SH-SY5Y (cell line): ENCODE measurements at regions not wholly inside any gene's neighbourhood (a gene's known extent, or its start where the extent isn't known, plus 50 kb on each side); places are given as distances from the start of the nearest gene placed in this dataset.

Experiments used
- GATA2 ChIP-seq: IDR thresholded peaks from 2 replicates; pipeline ENCODE4 v1.6.1; 2011; ENCODE audit warnings: mild to moderate bottlenecking, low read depth, low read length
- GATA3 ChIP-seq: IDR thresholded peaks from 2 replicates; pipeline ENCODE4 v1.6.1; 2011; ENCODE audit warnings: low read depth, mild to moderate bottlenecking, low read length, moderate library complexity

DNA sequence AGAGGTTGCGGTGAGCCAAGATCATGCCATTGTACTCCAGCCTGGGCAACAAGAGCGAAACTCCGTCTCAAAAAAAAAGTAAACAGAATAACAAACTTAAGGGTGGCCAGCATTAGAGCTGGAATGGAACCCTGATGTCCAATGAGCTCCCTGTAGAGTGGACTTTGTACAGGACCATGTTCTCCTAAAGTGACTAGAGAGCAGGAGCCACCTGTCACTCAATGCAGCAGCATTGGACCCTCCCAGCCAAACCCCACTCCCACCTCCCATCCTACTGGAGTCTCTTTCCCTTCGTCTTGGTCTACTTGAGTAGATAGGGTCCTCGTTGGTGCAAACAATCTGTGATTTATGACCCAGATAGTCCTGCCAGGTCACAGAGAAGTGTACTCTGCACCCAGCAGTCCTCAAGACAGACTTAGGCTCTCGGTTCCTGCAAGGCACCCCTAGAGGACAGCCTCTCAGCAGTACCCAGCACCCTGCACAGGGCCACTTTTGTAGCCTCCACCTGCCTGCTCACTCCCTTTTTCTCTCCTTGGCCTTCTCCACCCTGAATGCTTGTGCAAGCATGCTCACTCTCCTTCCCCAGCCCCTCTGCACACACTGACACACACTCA is 69.2 kb upstream of the ZNF281 start:
- no peak for TF ChIP-seq GATA2
- TF ChIP-seq GATA3, result no peak
